B cell (primary cell): ENCODE measurements at regions not wholly inside any gene's neighbourhood (a gene's known extent, or its start where the extent isn't known, plus 50 kb on each side); places are given as distances from the start of the nearest gene placed in this dataset.

Source experiments
- ATAC-seq: fragments of 200-7000 bp; cut with Tn5 transposase; one replicate; pipeline ENCODE4 v1.10.0; 2021; ENCODE audit warnings: low read depth, mild to moderate bottlenecking, moderate number of reproducible peaks, moderate library complexity
- CTCF ChIA-PET: fragments of 350-600 bp; sonication (Branson Sonifier 250); formaldehyde crosslinking; loops from one replicate; lab custom pipeline; 2021; ENCODE audit warnings: antibody characterized with exemption, inconsistent platforms; lab: Charles Lee
- POLR2A ChIA-PET: fragments of 350-600 bp; sonication (Branson Sonifier 250); formaldehyde crosslinking; loops from one replicate; lab custom pipeline; 2021; ENCODE audit warnings: antibody characterized with exemption; lab: Charles Lee
- DNase-seq: peaks from one replicate; pipeline ENCODE4 v3.0.0; 2013
- H2AFZ ChIP-seq: 2 replicates; pipeline ENCODE4 v1.6.1; 2012; ENCODE audit warnings: mild to moderate bottlenecking, low read depth, low read length; ENCODE audit not compliant: insufficient read depth, poor library complexity, severe bottlenecking
- H3K27ac ChIP-seq, 2 donors: 1 replicate in 1 of 2; 2 replicates in 1 of 2; pipeline ENCODE4 v1.5.1; 2012 to 2013; ENCODE audit warnings: low read length in 2 of 2, mild to moderate bottlenecking in 2 of 2, moderate library complexity in 1 of 2
- H3K27me3 ChIP-seq, 4 experiments: fragments of 200-600 bp in 1 of 4; sonication (generic) in 1 of 4; replicated peaks in 1 of 4; 1 replicate in 2 of 4; 2 replicates in 2 of 4; pipeline versions ENCODE4 v1.6.1 to v1.7.0; 2013 to 2016; ENCODE audit warnings: low read length in 3 of 4, mild to moderate bottlenecking in 2 of 4, mixed read lengths in 1 of 4, moderate library complexity in 1 of 4; ENCODE audit not compliant: insufficient read depth in 4 of 4, control insufficient read depth in 3 of 4; ENCODE audit errors: control extremely low read depth in 1 of 4
- H3K36me3 ChIP-seq, 2 experiments: replicated peaks in 1 of 2; 1 replicate in 1 of 2; 2 replicates in 1 of 2; pipeline versions ENCODE4 v1.6.1 to v1.7.1; 2013; ENCODE audit warnings: low read length in 1 of 2; ENCODE audit not compliant: insufficient read depth in 2 of 2, control insufficient read depth in 1 of 2; ENCODE audit errors: control extremely low read depth in 1 of 2, extremely low read depth in 1 of 2
- H3K4me1 ChIP-seq, 2 donors: fragments of 200-600 bp in 1 of 2; sonication (generic) in 1 of 2; 1 replicate in 1 of 2; 2 replicates in 1 of 2; pipeline versions ENCODE4 v1.5.1 to v1.6.1; 2013 to 2017; ENCODE audit warnings: low read length in 2 of 2; ENCODE audit not compliant: control insufficient read depth in 2 of 2, insufficient read depth in 2 of 2
- H3K4me2 ChIP-seq: replicated peaks from 2 replicates; pipeline ENCODE3; 2012; ENCODE audit warnings: mild to moderate bottlenecking, low read depth, low read length; ENCODE audit not compliant: poor library complexity, severe bottlenecking
- H3K4me3 ChIP-seq, 5 experiments: fragments of 200-600 bp in 1 of 5; sonication (generic) in 1 of 5; 1 replicate in 3 of 5; 2 replicates in 2 of 5; pipeline versions ENCODE4 v1.5.1 to v1.7.0; 2011 to 2016; ENCODE audit warnings: low read length in 4 of 5, mild to moderate bottlenecking in 4 of 5, low read depth in 2 of 5, control low read depth in 1 of 5, moderate library complexity in 1 of 5; ENCODE audit not compliant: insufficient read depth in 1 of 5; ENCODE audit errors: control extremely low read depth in 1 of 5, extremely low read depth in 1 of 5
- H3K79me2 ChIP-seq: fragments of 200-600 bp; sonication (generic); one replicate; pipeline ENCODE4 v1.6.0; 2016; ENCODE audit warnings: low read length; ENCODE audit not compliant: control insufficient read depth, insufficient read depth
- H3K9ac ChIP-seq: fragments of 200-600 bp; sonication (generic); 2 replicates; pipeline ENCODE4 v1.6.1; 2017; ENCODE audit warnings: mild to moderate bottlenecking, low read length, moderate library complexity
- H3K9me3 ChIP-seq, 3 donors: one replicate each; pipeline versions ENCODE4 v1.6.1 to v1.7.1; 2013; ENCODE audit warnings: low read length in 2 of 3; ENCODE audit not compliant: control insufficient read depth in 2 of 3, insufficient read depth in 1 of 3; ENCODE audit errors: control extremely low read depth in 1 of 3
- H4K20me1 ChIP-seq: 2 replicates; pipeline ENCODE4 v1.6.0; 2012; ENCODE audit warnings: mild to moderate bottlenecking, low read length; ENCODE audit not compliant: insufficient read depth, control insufficient read depth, poor library complexity, severe bottlenecking
- H3K27ac Mint-ChIP-seq: one replicate; pipeline ENCODE4 v1.8.0; 2021; ENCODE audit warnings: mixed read lengths
- H3K27me3 Mint-ChIP-seq: one replicate; pipeline ENCODE4 v1.8.0; 2021; ENCODE audit warnings: mixed read lengths
- H3K4me1 Mint-ChIP-seq: one replicate; pipeline ENCODE4 v1.8.0; 2021; ENCODE audit warnings: mixed read lengths
- H3K4me3 Mint-ChIP-seq: one replicate; pipeline ENCODE4 v1.8.0; 2021; ENCODE audit warnings: mixed read lengths
- H3K9me3 Mint-ChIP-seq: one replicate; pipeline ENCODE4 v1.8.0; 2022; ENCODE audit warnings: mixed read lengths; ENCODE audit not compliant: insufficient read depth
- CTCF ChIP-seq: fragments of 200-600 bp; IDR thresholded peaks from one replicate; pipeline ENCODE4 v1.8.0; 2022; ENCODE audit warnings: antibody characterized with exemption, mild to moderate bottlenecking
- EZH2 ChIP-seq: IDR thresholded peaks from 2 replicates; pipeline ENCODE4 v1.6.1; 2012; ENCODE audit warnings: borderline replicate concordance, low read depth, mild to moderate bottlenecking, moderate library complexity, low read length; ENCODE audit not compliant: insufficient read depth, poor library complexity, severe bottlenecking
- WGBS: methylation state at CpG from one replicate; pipeline ENCODE4 v1.1.5; 2013; ENCODE audit warnings: missing lambda C conversion rate; ENCODE audit not compliant: insufficient coverage; 5-methylcytosine and 5-hydroxymethylcytosine counted together
- intact Hi-C: fragments of 100-400 bp; cut with micrococcal nuclease; formaldehyde crosslinking; loops from one replicate; pipeline ENCODE4 v1.10.0; 2022

- POLR2A ChIA-PET: no interaction called here
- Histone ChIP-seq H3K9ac (no peak overlapping the region), H4K20me1 (no peaks in the 10 kb centered on the region), H3K4me2 (no peak overlapping the region), H3K36me3 (no peaks in the 10 kb centered on the region), H3K9me3 (peaks cover 0 to 4% (median 0%) of the 10 kb centered on the region in 3 donors), H3K27me3 (no peaks in the 10 kb centered on the region), H3K4me3 (no peak overlapping the region), H3K27ac (no peak overlapping the region), H3K79me2 (no peaks in the 10 kb centered on the region), H3K4me1 (no peaks in the 10 kb centered on the region), H2AFZ (no peak overlapping the region)
- H3K4me1 Mint-ChIP-seq: no peaks in the 10 kb centered on the region
- no CpG with 5 or more reads among the region's 3 CpGs for WGBS
- CTCF ChIA-PET: no interaction called here
- H3K9me3 Mint-ChIP-seq: no peaks in the 10 kb centered on the region
- DNase-seq (no peak), ATAC-seq (no peak)
- no peak overlapping the region for H3K27ac Mint-ChIP-seq
- H3K4me3 Mint-ChIP-seq: no peak overlapping the region
- intact Hi-C loops: no loop called here
- no peak for TF ChIP-seq EZH2
- TF ChIP-seq CTCF: no peak
- H3K27me3 Mint-ChIP-seq: no peaks in the 10 kb centered on the region
These were observed 72.5 kb downstream of the RBM43 start for GRCh38 chr2:151189125-151189524.

- ChIA-PET POLR2A (no interaction called here), CTCF (no interaction called here)
- TF ChIP-seq EZH2 (no peak), CTCF (no peak)
- Mint-ChIP-seq H3K9me3 (no peaks in the 10 kb centered on the region), H3K4me3 (no peak overlapping the region), H3K4me1 (no peaks in the 10 kb centered on the region), H3K27ac (no peak overlapping the region), H3K27me3 (peaks cover 6% of the 10 kb centered on the region)
- H3K4me2 ChIP-seq: no peak overlapping the region
- no peak overlapping the region for H3K9ac ChIP-seq
- H3K79me2 ChIP-seq: no peaks in the 10 kb centered on the region
- ATAC-seq: no peak
- no peaks in the 10 kb centered on the region for H3K4me1 ChIP-seq
- H3K36me3 ChIP-seq: no peaks in the 10 kb centered on the region
- no peaks in the 10 kb centered on the region for H3K27me3 ChIP-seq
- H3K9me3 ChIP-seq: peaks cover 0 to 4% (median 0%) of the 10 kb centered on the region in 3 donors
- no peak overlapping the region for H3K27ac ChIP-seq
- intact Hi-C loops: no loop called here
- H3K4me3 ChIP-seq: no peak overlapping the region
- no peaks in the 10 kb centered on the region for H4K20me1 ChIP-seq
- no peak for DNase-seq
- H2AFZ ChIP-seq: no peak overlapping the region
- WGBS: 96% methylated on average over 15 of the region's 15 CpGs
These were observed 75.7 kb downstream of the RBM43 start for GRCh38 chr2:151186011-151186410.
